Adrenal gland (tissue), 5 donors: ENCODE measurements at regions not wholly inside any gene's neighbourhood (a gene's known extent, or its start where the extent isn't known, plus 50 kb on each side); places are given as distances from the start of the nearest gene placed in this dataset.

Source experiments
- POLR2A ChIP-seq, 2 donors: fragments of 450-650 bp; IDR thresholded peaks; one replicate each; pipeline ENCODE4 v1.6.1; 2017; ENCODE audit warnings: antibody characterized with exemption in 2 of 2, mild to moderate bottlenecking in 2 of 2, moderate library complexity in 1 of 2
- TF ChIP-seq, protein P1 (sequence below), 6 experiments: fragments of 450-650 bp in 4 of 6; fragments of 200-600 bp in 2 of 6; sonication (generic) in 1 of 6; IDR thresholded peaks; 1 replicate in 5 of 6; 2 replicates in 1 of 6; pipeline versions ENCODE4 v1.5.1 to v1.8.0; 2016 to 2021; ENCODE audit warnings: antibody characterized with exemption in 6 of 6, mild to moderate bottlenecking in 2 of 6, moderate library complexity in 1 of 6
- donor health status: DM: no; HTN: no; CAD: no.

DNA sequence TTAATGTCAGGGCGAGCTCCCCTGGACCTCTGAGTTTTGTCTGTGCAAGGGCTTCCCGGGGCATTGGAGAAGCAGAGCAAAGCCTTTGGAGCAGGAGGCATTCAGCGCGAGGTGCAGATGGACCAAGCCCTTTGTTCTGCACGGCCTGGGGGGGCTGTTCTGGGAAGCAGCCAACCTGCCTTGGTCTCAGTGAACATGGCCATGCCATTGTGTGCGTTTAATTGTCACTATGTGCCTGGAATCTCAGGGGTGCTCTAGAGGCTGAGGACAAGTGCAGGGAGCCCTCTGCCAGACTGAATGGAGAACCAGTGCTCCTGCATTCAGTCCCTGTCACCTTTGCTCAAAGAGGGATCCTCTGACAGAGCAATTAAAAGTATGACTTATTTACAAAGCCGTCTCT, 329.4 kb downstream of the IRX1 start:
- TF ChIP-seq, protein P1, sequence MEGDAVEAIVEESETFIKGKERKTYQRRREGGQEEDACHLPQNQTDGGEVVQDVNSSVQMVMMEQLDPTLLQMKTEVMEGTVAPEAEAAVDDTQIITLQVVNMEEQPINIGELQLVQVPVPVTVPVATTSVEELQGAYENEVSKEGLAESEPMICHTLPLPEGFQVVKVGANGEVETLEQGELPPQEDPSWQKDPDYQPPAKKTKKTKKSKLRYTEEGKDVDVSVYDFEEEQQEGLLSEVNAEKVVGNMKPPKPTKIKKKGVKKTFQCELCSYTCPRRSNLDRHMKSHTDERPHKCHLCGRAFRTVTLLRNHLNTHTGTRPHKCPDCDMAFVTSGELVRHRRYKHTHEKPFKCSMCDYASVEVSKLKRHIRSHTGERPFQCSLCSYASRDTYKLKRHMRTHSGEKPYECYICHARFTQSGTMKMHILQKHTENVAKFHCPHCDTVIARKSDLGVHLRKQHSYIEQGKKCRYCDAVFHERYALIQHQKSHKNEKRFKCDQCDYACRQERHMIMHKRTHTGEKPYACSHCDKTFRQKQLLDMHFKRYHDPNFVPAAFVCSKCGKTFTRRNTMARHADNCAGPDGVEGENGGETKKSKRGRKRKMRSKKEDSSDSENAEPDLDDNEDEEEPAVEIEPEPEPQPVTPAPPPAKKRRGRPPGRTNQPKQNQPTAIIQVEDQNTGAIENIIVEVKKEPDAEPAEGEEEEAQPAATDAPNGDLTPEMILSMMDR (IDR thresholded peaks at IDR 0.05), result no peak
- TF ChIP-seq POLR2A (IDR thresholded peaks at IDR 0.05), result no peak
